Fibroblast of the aortic adventitia (primary cell): ENCODE measurements at regions not wholly inside any gene's neighbourhood (a gene's known extent, or its start where the extent isn't known, plus 50 kb on each side); places are given as distances from the start of the nearest gene placed in this dataset.

Experiments used
- DNase-seq: peaks from one replicate; pipeline ENCODE4 v3.0.0-alpha.2; 2010; ENCODE audit warnings: low read depth
- H3K4me3 ChIP-seq: 2 replicates; pipeline ENCODE4 v1.5.1; 2011; ENCODE audit warnings: low read depth, mild to moderate bottlenecking, control low read depth, low read length, moderate library complexity
- TF ChIP-seq, protein P1 (sequence below): IDR thresholded peaks from 2 replicates; pipeline ENCODE4 v1.5.1; 2011; ENCODE audit warnings: mild to moderate bottlenecking, low read length, control low read depth, inconsistent platforms; ENCODE audit not compliant: insufficient read depth

DNA sequence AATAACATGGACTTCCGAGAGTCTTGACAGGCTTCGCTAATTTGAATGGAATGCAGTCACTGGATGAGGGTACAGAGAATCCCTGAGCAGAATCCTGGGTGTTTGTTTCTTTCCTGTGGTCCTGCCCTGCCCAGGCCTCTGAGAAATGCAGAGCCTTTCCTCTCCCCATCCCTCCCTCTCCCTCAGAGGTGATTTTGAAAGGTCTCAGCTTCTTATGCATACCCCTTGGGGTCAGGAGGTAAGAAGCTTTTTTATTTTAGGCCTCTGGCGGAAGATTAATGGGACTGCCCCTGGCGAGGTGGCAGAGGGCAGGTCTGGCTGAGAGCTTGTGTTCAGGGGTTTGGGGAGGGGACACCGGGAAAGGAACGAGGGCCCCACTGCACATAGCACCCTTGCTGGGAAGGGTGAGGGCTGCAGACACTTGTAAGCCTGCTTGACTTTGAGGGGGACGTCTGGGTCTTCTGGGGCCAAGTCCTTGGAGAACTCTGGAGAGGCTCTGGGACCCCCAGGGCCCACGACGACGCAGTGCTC lies 116.5 kb upstream of the SLC45A1 start:
- no peak overlapping the region for H3K4me3 ChIP-seq
- TF ChIP-seq, protein P1, sequence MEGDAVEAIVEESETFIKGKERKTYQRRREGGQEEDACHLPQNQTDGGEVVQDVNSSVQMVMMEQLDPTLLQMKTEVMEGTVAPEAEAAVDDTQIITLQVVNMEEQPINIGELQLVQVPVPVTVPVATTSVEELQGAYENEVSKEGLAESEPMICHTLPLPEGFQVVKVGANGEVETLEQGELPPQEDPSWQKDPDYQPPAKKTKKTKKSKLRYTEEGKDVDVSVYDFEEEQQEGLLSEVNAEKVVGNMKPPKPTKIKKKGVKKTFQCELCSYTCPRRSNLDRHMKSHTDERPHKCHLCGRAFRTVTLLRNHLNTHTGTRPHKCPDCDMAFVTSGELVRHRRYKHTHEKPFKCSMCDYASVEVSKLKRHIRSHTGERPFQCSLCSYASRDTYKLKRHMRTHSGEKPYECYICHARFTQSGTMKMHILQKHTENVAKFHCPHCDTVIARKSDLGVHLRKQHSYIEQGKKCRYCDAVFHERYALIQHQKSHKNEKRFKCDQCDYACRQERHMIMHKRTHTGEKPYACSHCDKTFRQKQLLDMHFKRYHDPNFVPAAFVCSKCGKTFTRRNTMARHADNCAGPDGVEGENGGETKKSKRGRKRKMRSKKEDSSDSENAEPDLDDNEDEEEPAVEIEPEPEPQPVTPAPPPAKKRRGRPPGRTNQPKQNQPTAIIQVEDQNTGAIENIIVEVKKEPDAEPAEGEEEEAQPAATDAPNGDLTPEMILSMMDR, result no peak
- DNase-seq, result no peak

DNA sequence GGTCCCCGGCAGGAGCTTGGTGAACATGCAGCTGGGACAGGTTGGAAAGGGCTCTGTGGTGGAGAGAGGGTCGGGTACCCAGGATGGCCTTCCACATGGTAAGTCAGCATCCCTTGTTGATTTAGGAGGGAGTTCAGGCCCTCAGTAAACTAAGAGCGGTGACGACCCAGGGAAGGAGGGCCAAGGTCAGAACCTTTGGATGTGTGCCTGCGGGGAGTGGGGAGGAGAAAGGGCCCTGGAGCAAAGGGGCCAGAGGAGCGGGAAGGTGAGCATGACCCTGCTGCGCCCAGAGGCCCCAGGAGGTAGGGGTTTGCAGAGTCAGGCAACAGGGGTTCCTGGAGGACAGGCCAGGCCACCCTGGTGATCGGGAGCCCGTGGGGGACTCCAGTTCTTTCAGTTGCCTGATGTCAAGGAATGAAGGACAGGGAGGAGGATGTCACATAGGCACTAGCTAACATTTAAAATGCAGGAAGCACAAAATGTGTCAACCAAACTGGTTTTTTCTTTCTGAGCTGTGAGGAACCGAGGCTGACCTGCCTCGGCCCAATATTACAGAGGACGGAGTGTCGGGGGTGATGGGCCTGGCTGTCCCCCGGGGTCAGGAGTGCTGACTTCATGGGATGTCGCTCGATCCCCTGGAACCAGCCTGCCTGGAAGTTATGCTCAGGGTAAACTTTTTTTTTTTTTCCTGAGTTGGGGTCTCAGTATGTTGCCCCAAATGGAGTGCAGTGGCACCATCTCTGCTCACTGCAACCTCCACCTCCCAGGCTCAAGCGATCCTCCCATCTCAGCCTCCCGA lies 117.4 kb upstream of the SLC45A1 start:
- TF ChIP-seq, protein P1, result no peak
- no peak overlapping the region for H3K4me3 ChIP-seq
- no peak for DNase-seq

DNA sequence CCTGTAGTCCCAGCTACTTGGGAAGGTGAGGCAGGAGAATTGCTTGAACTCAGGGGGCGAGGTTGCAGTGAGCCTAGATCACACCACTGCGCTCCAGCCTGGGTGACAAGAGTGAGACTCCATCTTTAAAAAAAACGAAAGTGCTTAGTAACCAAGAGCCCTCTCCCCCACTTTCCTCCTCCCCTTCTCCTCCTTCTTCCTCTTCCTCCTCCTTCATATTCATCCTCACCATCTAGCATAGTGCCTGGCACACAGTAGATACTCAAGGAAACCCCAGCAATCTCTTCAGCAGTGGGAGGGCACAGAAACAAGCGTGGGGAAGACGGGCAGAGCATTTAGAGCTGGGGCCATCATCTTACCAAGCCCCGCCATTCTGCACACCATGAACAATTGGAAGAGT lies 119.4 kb upstream of the SLC45A1 start:
- TF ChIP-seq, protein P1, result no peak
- DNase-seq, result no peak
- H3K4me3 ChIP-seq, result no peak overlapping the region

DNA sequence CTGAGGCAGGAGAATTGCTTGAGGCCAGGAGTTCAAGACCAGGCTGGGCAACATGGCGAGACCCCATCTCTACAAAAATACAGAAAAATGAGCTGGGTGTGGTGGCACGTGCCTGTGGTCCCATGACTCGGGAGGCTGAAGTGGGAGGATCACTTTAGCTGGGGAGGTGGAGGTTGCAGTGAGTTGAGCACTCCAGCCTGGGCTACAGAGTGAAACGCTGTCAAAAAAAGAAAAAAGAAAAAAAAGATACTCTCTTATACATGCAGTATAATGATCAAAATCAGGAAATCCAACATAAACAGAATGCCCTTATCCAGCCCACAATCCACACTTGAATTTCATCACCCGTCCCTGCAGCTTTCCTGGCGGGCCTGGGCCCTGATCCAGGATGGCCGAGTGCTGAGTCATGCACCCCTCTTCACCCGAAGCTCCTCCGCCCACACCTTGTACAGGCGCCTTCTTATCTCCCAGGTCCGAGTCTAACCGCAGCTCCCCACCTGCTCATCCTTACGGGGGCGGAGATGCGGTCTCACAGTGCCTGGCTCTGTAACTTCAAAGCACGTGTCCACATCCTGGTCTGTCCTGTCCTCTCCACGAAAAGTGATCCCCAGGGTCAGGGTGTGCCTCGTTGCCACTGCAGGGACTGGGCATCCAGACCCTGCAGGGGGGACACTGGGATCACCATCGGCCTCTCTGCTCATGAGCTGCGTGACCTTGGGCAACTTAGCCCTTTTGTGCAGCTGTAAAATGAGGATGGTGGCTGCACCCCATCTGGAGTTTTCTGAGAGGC lies 120.2 kb upstream of the SLC45A1 start:
- H3K4me3 ChIP-seq, result no peak overlapping the region
- DNase-seq, result peak; percentile 96
- TF ChIP-seq, protein P1, result no peak

DNA sequence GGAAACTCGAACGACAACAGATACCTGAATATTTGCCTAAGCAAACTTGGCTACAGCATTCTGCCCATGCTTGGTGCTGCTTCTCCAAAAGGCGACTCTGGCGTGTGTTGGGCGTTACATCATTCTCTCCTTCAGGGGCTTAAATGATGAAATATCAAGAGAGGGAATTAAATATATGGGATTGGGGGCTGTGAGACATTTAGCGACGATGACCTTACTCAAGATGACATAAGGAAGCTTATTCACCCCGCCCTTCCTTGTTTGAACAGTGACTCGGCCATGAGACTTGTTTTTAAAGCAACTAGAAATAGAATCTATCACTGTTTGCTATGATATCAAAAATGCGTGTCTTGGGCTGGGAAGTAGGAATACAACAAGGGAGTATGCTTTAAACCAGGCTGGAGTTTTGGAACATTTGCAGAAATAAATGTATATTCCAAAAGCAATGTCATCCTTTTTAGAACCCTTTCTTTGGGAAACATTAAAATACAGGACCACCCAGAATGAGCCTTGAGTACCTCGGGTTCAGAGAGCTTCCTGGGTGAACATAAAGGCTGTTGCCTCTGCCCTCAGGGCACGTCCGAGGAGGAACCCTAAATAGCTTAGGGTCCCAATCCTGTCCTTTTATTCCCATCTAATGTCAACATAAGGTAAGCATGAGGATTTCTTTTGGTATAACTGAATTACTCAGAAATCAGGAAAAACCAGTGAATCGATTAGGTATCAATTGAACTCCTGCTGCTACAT lies 123.3 kb upstream of the SLC45A1 start:
- no peak overlapping the region for H3K4me3 ChIP-seq
- peak; percentile 60 for DNase-seq
- TF ChIP-seq, protein P1, result no peak

DNA sequence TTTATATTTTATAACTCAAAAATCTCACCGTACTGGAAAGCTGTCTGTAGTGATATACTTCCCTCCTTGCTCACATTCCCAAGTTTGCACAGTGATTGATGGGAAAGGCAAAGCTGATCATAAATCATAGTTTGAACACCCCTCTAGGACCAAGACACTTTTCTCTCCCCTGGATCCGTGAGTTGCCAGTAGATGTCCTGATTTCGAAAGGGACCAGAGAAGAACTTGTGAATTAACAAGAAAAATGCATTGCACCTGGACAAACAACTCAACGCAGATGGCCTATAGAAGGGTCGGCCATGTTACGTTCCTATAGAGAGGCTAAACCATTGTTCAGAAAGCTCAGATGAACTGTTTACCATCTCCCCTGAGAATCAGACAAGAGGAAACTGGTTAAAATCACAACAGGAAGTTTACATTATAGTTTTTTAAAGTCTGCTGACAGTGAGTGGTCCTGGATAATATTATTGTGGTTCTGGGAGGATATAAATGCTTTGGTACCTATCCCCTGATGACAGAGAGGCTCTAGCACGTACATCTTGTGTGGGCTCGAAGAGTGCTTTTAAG lies 124.0 kb upstream of the SLC45A1 start:
- no peak overlapping the region for H3K4me3 ChIP-seq
- DNase-seq, result no peak
- TF ChIP-seq, protein P1, result no peak
